GM13977 (cell line): ENCODE measurements at regions not wholly inside any gene's neighbourhood (a gene's known extent, or its start where the extent isn't known, plus 50 kb on each side); places are given as distances from the start of the nearest gene placed in this dataset.
A peak's percentile ranks its signal among the peaks of the same experiment; 100 is the strongest.

Source experiments
- DNase-seq: peaks from one replicate; pipeline ENCODE4 v3.0.0; 2012; ENCODE audit warnings: low spot score
- CTCF ChIP-seq: IDR thresholded peaks from 2 replicates; pipeline ENCODE4 v1.5.1; 2012; ENCODE audit warnings: mild to moderate bottlenecking, control low read depth; ENCODE audit not compliant: insufficient read depth; ENCODE audit errors: extremely low read depth, missing control alignments
- in situ Hi-C: fragments of 300-500 bp; cut with MboI; formaldehyde crosslinking; loops from one replicate; pipeline ENCODE4 v1.12.0; 2022; ENCODE audit warnings: low sequenced_read_pairs, low pct_unique_long_range_greater_than_20kb, mixed read lengths, inconsistent platforms; ENCODE audit not compliant: unreplicated experiment

- no peak for TF ChIP-seq CTCF
- in situ Hi-C loops: no loop called here
- no peak for DNase-seq
Measured at GRCh38 chr20:42020316-42020715, 402.1 kb upstream of the CHD6 start.

- TF ChIP-seq CTCF: peak; percentile 32
- in situ Hi-C loops: no loop called here
- no peak for DNase-seq
Measured at GRCh38 chr20:42018979-42019378, 400.8 kb upstream of the CHD6 start.

- in situ Hi-C loops: no loop called here
- no peak for DNase-seq
- TF ChIP-seq CTCF: no peak
Measured at GRCh38 chr20:42010090-42010489, 391.9 kb upstream of the CHD6 start.

GRCh38 chr20:42007251-42007650 is 389.1 kb upstream of the CHD6 start:
- no peak for TF ChIP-seq CTCF
- in situ Hi-C loops: no loop called here
- DNase-seq: no peak

GRCh38 chr20:42005211-42005610 is 387.0 kb upstream of the CHD6 start:
- TF ChIP-seq CTCF: no peak
- no peak for DNase-seq
- in situ Hi-C loops: no loop called here

GRCh38 chr20:42003380-42003779 is 385.2 kb upstream of the CHD6 start:
- in situ Hi-C loops: no loop called here
- no peak for TF ChIP-seq CTCF
- no peak for DNase-seq
